ENCODE measurements at regions not wholly inside any gene's neighbourhood (a gene's known extent, or its start where the extent isn't known, plus 50 kb on each side); places are given as distances from the start of the nearest gene placed in this dataset.
A peak's percentile ranks its signal among the peaks of the same experiment; 100 is the strongest.

DNA sequence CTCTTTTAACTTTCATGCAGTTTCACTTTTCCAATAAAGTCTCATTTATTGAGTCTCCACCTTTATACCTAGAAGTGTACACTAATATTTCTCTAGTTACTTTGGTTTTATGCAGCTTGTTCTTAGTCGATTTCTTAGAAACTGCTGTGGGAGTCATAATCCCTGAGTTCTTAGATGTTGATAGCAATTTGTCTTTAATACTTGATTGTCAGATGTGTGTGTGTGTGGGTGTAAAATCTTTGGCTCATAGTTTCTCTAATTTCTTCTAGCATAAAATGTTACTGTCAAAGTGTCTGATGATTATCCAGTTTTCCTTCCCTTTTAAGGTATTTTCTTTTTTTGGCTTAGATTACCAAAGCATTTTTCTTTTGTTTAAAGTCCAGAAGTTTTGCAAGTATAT is 473.8 kb upstream of the PTCHD4 start:
- no peaks in the 10 kb centered on the region for H3K36me3 ChIP-seq (ENCODE audit: control insufficient read depth, insufficient read depth, low read length)
- no peak overlapping the region for H3K4me3 ChIP-seq (ENCODE audit: low read depth, low read length)
- no peaks in the 10 kb centered on the region for H3K27me3 ChIP-seq (ENCODE audit: control insufficient read depth, insufficient read depth, low read length)
- DNase-seq (ENCODE audit: low read depth) (no peak), FAIRE-seq (no peak)
- TF ChIP-seq, protein P1, sequence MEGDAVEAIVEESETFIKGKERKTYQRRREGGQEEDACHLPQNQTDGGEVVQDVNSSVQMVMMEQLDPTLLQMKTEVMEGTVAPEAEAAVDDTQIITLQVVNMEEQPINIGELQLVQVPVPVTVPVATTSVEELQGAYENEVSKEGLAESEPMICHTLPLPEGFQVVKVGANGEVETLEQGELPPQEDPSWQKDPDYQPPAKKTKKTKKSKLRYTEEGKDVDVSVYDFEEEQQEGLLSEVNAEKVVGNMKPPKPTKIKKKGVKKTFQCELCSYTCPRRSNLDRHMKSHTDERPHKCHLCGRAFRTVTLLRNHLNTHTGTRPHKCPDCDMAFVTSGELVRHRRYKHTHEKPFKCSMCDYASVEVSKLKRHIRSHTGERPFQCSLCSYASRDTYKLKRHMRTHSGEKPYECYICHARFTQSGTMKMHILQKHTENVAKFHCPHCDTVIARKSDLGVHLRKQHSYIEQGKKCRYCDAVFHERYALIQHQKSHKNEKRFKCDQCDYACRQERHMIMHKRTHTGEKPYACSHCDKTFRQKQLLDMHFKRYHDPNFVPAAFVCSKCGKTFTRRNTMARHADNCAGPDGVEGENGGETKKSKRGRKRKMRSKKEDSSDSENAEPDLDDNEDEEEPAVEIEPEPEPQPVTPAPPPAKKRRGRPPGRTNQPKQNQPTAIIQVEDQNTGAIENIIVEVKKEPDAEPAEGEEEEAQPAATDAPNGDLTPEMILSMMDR (IDR thresholded peaks at IDR 0.05; ENCODE audit: insufficient read depth, low read length, severe bottlenecking) = no peak

DNA sequence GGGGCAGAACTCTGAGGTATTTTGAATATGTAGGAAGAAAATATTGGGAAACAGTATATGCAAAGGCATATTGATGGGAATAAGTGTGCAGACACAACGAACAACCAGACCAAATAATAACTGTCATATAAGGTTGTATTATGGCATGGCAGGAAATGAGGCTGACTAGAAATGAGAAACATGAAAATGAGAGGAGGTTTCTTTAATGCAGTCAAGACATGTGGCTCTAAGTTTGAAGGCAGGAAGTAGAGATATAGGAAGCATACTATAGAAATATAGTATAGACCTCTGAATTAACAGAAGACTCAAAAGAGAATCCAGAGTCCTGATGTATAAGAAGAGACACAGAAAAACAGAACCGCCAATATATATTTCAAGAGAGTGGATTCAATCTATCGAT is 459.7 kb upstream of the PTCHD4 start:
- TF ChIP-seq, protein P1 (IDR thresholded peaks at IDR 0.05; ENCODE audit: insufficient read depth, low read length, severe bottlenecking) = no peak
- FAIRE-seq = no peak
- Histone ChIP-seq H3K36me3 (ENCODE audit: control insufficient read depth, insufficient read depth, low read length) (no peaks in the 10 kb centered on the region), H3K27me3 (ENCODE audit: control insufficient read depth, insufficient read depth, low read length) (no peaks in the 10 kb centered on the region), H3K4me3 (ENCODE audit: low read depth, low read length) (no peak overlapping the region)
- no peak for DNase-seq (ENCODE audit: low read depth)

DNA sequence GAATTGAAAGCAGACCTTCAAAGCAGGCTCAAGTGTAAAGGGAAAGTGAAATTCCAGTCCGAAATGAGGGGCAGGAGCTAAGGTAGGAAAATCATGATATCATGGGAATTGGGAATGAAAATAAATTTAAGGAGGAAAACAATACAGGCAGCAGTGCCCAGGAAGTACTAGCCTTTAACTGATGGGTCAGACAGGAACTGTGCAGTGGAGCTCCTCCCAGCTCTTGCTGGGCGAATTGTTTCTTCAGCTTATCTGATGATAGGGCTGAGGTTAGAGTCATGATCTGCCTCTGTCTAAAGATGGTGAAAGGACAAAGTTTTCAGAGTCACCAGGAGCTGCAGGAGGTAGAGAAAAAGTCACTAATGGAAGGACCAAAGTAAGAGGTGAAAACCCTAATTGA is 457.9 kb upstream of the PTCHD4 start:
- Histone ChIP-seq H3K27me3 (ENCODE audit: control insufficient read depth, insufficient read depth, low read length) (no peaks in the 10 kb centered on the region), H3K36me3 (ENCODE audit: control insufficient read depth, insufficient read depth, low read length) (no peaks in the 10 kb centered on the region), H3K4me3 (ENCODE audit: low read depth, low read length) (no peak overlapping the region)
- DNase-seq (ENCODE audit: low read depth) (no peak), FAIRE-seq (no peak)
- TF ChIP-seq, protein P1 (IDR thresholded peaks at IDR 0.05; ENCODE audit: insufficient read depth, low read length, severe bottlenecking) = no peak

DNA sequence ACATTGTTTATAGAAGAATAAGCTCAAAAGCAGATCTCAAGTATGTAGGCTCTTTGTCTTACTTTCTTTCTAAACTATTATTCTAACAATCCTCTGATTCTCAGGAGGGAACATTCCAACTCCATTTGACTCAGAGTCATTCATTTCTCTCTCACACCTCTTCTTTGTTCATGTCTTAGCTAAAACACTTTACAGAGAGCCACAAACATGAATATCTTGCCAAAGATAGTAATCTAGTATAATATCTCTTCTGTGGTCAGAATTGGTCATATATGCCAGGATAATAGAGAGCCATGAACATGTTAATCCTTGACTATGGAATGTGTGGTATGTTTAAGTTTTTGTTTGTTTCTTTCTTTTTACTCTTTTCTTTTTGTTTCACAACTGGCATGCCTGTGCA is 456.0 kb upstream of the PTCHD4 start:
- peak; percentile 58 for DNase-seq (ENCODE audit: low read depth)
- Histone ChIP-seq H3K4me3 (ENCODE audit: low read depth, low read length) (no peak overlapping the region), H3K27me3 (ENCODE audit: control insufficient read depth, insufficient read depth, low read length) (no peaks in the 10 kb centered on the region), H3K36me3 (ENCODE audit: control insufficient read depth, insufficient read depth, low read length) (no peaks in the 10 kb centered on the region)
- no peak for FAIRE-seq
- TF ChIP-seq, protein P1 (IDR thresholded peaks at IDR 0.05; ENCODE audit: insufficient read depth, low read length, severe bottlenecking) = no peak

DNA sequence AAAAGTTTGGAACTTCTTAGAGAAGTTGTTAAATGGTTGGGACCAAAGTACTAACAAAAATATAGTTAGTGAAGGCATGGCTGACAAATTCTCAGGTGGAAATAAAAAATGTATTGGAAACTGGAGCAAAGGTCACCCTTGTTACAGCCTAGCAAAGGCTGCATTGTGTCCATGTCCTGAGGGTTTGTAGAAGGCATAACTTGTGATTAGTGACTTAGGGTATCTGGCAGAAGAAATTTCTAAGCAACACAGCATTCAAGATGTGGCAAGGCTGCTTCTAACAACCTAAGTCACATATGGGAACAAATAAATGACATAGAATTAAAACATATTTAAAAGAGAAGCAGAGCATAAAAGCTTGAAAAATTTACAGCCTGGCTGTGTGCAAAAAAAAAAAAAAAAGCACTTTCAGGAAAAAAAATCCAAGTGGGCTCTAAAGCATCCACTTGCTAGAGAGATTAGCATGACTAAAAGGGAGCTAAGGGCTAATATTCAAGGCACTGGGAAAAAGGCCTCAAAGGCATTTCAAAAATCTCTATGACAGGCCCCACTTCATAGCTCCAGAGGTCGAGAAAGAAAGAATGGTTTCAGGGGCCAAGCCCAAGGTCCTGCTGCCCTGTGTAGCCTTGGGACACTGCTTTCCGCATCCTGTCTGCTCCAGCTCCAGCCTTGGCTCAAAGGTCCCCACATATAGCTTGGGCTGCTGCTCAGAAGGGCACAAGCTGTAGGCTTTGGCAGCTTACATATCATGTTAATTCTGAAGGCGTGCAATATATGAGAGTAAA is 453.2 kb upstream of the PTCHD4 start:
- FAIRE-seq = no peak
- TF ChIP-seq, protein P1 (IDR thresholded peaks at IDR 0.05; ENCODE audit: insufficient read depth, low read length, severe bottlenecking) = no peak
- H3K27me3 ChIP-seq (ENCODE audit: control insufficient read depth, insufficient read depth, low read length) = no peaks in the 10 kb centered on the region

DNA sequence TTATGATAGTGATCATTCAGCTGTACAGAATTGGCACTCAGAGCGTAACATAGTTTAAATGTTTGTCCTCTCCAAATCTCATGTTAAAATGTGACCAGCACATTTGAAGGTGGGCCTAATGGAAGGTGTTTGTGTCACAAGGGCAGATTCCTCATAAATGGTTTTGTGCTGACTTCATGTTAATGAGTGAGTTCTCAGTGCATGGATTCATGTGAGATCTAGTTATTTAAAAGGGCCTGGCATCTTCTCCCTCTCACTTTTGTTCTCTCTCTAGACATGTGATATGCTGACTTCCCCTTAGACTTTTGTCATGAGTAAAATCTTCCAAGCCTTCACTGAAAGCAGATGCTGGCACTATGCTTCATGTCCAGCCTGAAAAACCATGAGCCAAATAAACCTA is 452.4 kb upstream of the PTCHD4 start:
- Histone ChIP-seq H3K4me3 (ENCODE audit: low read depth, low read length) (no peak overlapping the region), H3K36me3 (ENCODE audit: control insufficient read depth, insufficient read depth, low read length) (no peaks in the 10 kb centered on the region), H3K27me3 (ENCODE audit: control insufficient read depth, insufficient read depth, low read length) (no peaks in the 10 kb centered on the region)
- TF ChIP-seq, protein P1 (IDR thresholded peaks at IDR 0.05; ENCODE audit: insufficient read depth, low read length, severe bottlenecking) = no peak
- FAIRE-seq (no peak), DNase-seq (ENCODE audit: low read depth) (no peak)

More for the DNA sequence above, 453.2 kb upstream of the PTCHD4 start:
- Histone ChIP-seq H3K4me3 (ENCODE audit: low read depth, low read length) (no peak overlapping the region), H3K36me3 (ENCODE audit: control insufficient read depth, insufficient read depth, low read length) (no peaks in the 10 kb centered on the region)
- DNase-seq (ENCODE audit: low read depth) = no peak
